ENCODE measurements at regions not wholly inside any gene's neighbourhood (a gene's known extent, or its start where the extent isn't known, plus 50 kb on each side); places are given as distances from the start of the nearest gene placed in this dataset.

- DNase-seq: no peak
Observed at GRCh38 chr13:80121038-80121437, 219.9 kb downstream of the SPRY2 start.

- no peak for DNase-seq
Observed at GRCh38 chr13:80118506-80118905, 222.4 kb downstream of the SPRY2 start.

- DNase-seq: no peak
Observed at GRCh38 chr13:80118099-80118498, 222.8 kb downstream of the SPRY2 start.

- no peak for DNase-seq
Observed at GRCh38 chr13:80117515-80117914, 223.4 kb downstream of the SPRY2 start.

GRCh38 chr13:80116107-80116506 is 224.8 kb downstream of the SPRY2 start:
- DNase-seq: no peak

GRCh38 chr13:80115616-80116015 is 225.3 kb downstream of the SPRY2 start:
- DNase-seq: no peak

- DNase-seq: no peak
Observed at GRCh38 chr13:80113714-80114454, 227.0 kb downstream of the SPRY2 start.

- DNase-seq: no peak
Observed at GRCh38 chr13:80109303-80109702, 231.6 kb downstream of the SPRY2 start.

GRCh38 chr13:80105350-80105749 is 235.6 kb downstream of the SPRY2 start:
- no peak for DNase-seq

- no peak for DNase-seq
Observed at GRCh38 chr13:80101040-80101439, 239.9 kb downstream of the SPRY2 start.

- DNase-seq: no peak
Observed at GRCh38 chr13:80100636-80101035, 240.3 kb downstream of the SPRY2 start.

GRCh38 chr13:80097561-80097960 is 243.4 kb downstream of the SPRY2 start:
- no peak for DNase-seq

GRCh38 chr13:80096383-80096782 is 244.5 kb downstream of the SPRY2 start:
- no peak for DNase-seq

GRCh38 chr13:80094526-80094925 is 246.4 kb downstream of the SPRY2 start:
- no peak for DNase-seq

GRCh38 chr13:80093888-80094287 is 247.0 kb downstream of the SPRY2 start:
- DNase-seq: no peak

GRCh38 chr13:80086304-80086721 is 254.6 kb downstream of the SPRY2 start:
- DNase-seq: no peak

- DNase-seq: no peak
Observed at GRCh38 chr13:80083853-80084676, 256.9 kb downstream of the SPRY2 start.

GRCh38 chr13:80083081-80083852 is 257.7 kb downstream of the SPRY2 start:
- no peak for DNase-seq

- no peak for DNase-seq
Observed at GRCh38 chr13:80082396-80083080, 258.4 kb downstream of the SPRY2 start.

GRCh38 chr13:80074811-80075210 is 266.1 kb downstream of the SPRY2 start:
- no peak for DNase-seq

- DNase-seq: no peak
Observed at GRCh38 chr13:80074143-80074752, 266.7 kb downstream of the SPRY2 start.

GRCh38 chr13:80072231-80072630 is 268.7 kb downstream of the SPRY2 start:
- no peak for DNase-seq

Measured in activated CD4-positive, alpha-beta T cell treated with anti-CD3 and anti-CD28 coated beads for 1 hour (primary cell).